ENCODE measurements at regions not wholly inside any gene's neighbourhood (a gene's known extent, or its start where the extent isn't known, plus 50 kb on each side); places are given as distances from the start of the nearest gene placed in this dataset.

DNA sequence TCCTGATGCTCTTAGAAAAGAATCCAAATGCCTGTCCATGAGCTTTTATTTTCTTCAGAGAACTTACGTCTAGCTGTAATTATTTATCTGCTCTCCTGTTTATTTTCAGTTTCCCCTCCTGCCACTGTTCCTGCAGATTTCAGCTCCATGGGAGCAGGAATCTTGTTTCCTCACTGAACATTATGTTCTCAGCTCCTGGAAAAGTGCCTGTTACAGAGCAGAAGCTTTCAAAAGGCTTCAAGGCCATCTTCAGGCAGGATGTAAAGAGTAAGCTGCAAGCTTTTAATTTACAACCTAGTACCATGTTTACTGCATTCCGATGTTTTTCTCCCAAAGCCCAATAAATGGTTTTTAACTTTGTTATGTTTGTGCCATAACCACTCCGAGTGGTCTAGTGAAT lies 98.4 kb upstream of the BTG1 start:
- TF ChIP-seq POLR2A (IDR thresholded peaks at IDR 0.05) (no peak), POLR2AphosphoS5 (IDR thresholded peaks at IDR 0.05; ENCODE audit: insufficient read depth in 1 of 2, low read depth in 1 of 2) (peak; percentile 29 to 99)
- H3K9me3 ChIP-seq: no peaks in the 10 kb centered on the region
- H3K27me3 ChIP-seq: no peaks in the 10 kb centered on the region
- H3K4me1 ChIP-seq: peaks cover 34% of the 10 kb centered on the region
- H3K27ac ChIP-seq: peak overlapping the region; percentile 81
- intact Hi-C loops (cut with DNase I): loop anchor here (5.0 kb wide), 1 partner anchor 97 kb away; the partner anchor contains the start of gene BTG1
- H3K36me3 ChIP-seq: no peaks in the 10 kb centered on the region
- no peak overlapping the region for H3K4me3 ChIP-seq
- no peak for DNase-seq (ENCODE audit: extremely low spot score in 2 of 2)

- Histone ChIP-seq H3K27me3 (no peaks in the 10 kb centered on the region), H3K27ac (peak overlapping the region; percentile 81), H3K4me3 (no peak overlapping the region), H3K36me3 (no peaks in the 10 kb centered on the region), H3K4me1 (peaks cover 34% of the 10 kb centered on the region), H3K9me3 (no peaks in the 10 kb centered on the region)
- intact Hi-C loops (cut with DNase I): loop anchor here (5.0 kb wide), 1 partner anchor 96 kb away; the partner anchor contains the start of gene BTG1
- no peak for DNase-seq (ENCODE audit: extremely low spot score in 2 of 2)
- TF ChIP-seq POLR2A (IDR thresholded peaks at IDR 0.05) (no peak), CTCF (IDR thresholded peaks at IDR 0.05) (no peak), POLR2AphosphoS5 (IDR thresholded peaks at IDR 0.05; ENCODE audit: insufficient read depth in 1 of 2, low read depth in 1 of 2) (no peak)
These were observed 97.3 kb upstream of the BTG1 start for GRCh38 chr12:92242907-92243306.

GRCh38 chr12:92237762-92238523 lies 92.3 kb upstream of the BTG1 start:
- H3K4me3 ChIP-seq: no peak overlapping the region
- H3K36me3 ChIP-seq: no peaks in the 10 kb centered on the region
- TF ChIP-seq POLR2A (IDR thresholded peaks at IDR 0.05): no peak
- intact Hi-C loops (cut with DNase I): no loop called here
- H3K9me3 ChIP-seq: no peaks in the 10 kb centered on the region
- H3K27me3 ChIP-seq: no peaks in the 10 kb centered on the region
- H3K4me1 ChIP-seq: peaks cover 10% of the 10 kb centered on the region
- H3K27ac ChIP-seq: no peak overlapping the region
- no peak for DNase-seq (ENCODE audit: extremely low spot score in 2 of 2)

- H3K4me3 ChIP-seq: no peak overlapping the region
- no peak for TF ChIP-seq CTCF (IDR thresholded peaks at IDR 0.05)
- TF ChIP-seq POLR2A (IDR thresholded peaks at IDR 0.05): no peak
- TF ChIP-seq POLR2AphosphoS5 (IDR thresholded peaks at IDR 0.05; ENCODE audit: insufficient read depth in 1 of 2, low read depth in 1 of 2): no peak
- intact Hi-C loops (cut with DNase I): no loop called here
- no peaks in the 10 kb centered on the region for H3K27me3 ChIP-seq
- DNase-seq (ENCODE audit: extremely low spot score in 2 of 2): no peak
- no peaks in the 10 kb centered on the region for H3K9me3 ChIP-seq
- peaks cover 6% of the 10 kb centered on the region for H3K4me1 ChIP-seq
- H3K27ac ChIP-seq: no peak overlapping the region
- H3K36me3 ChIP-seq: no peaks in the 10 kb centered on the region
These were observed 91.6 kb upstream of the BTG1 start for GRCh38 chr12:92237262-92237661.

- intact Hi-C loops (cut with DNase I): no loop called here
- DNase-seq (ENCODE audit: extremely low spot score in 2 of 2): no peak
These were observed 90.2 kb upstream of the BTG1 start for GRCh38 chr12:92235703-92236472.

More at GRCh38 chr12:92235703-92236472, 90.2 kb upstream of the BTG1 start:
- H3K4me3 ChIP-seq: no peak overlapping the region
- H3K9me3 ChIP-seq: no peaks in the 10 kb centered on the region
- H3K36me3 ChIP-seq: no peaks in the 10 kb centered on the region
- H3K27ac ChIP-seq: no peak overlapping the region
- H3K4me1 ChIP-seq: no peaks in the 10 kb centered on the region
- H3K27me3 ChIP-seq: no peaks in the 10 kb centered on the region
- TF ChIP-seq POLR2AphosphoS5 (IDR thresholded peaks at IDR 0.05; ENCODE audit: insufficient read depth in 1 of 2, low read depth in 1 of 2) (no peak), CTCF (IDR thresholded peaks at IDR 0.05) (no peak), POLR2A (IDR thresholded peaks at IDR 0.05) (no peak)
